Ectodermal cell (in vitro differentiated cells): ENCODE measurements at regions not wholly inside any gene's neighbourhood (a gene's known extent, or its start where the extent isn't known, plus 50 kb on each side); places are given as distances from the start of the nearest gene placed in this dataset.

Experiments used
- H3K27ac ChIP-seq: 2 replicates; pipeline ENCODE4 v1.7.0; 2013; ENCODE audit warnings: mild to moderate bottlenecking, low read depth, low read length; ENCODE audit not compliant: insufficient read depth, poor library complexity, severe bottlenecking
- H3K27me3 ChIP-seq: 2 replicates; pipeline ENCODE4 v1.7.0; 2013; ENCODE audit warnings: mild to moderate bottlenecking, low read length; ENCODE audit not compliant: insufficient read depth, control insufficient read depth, poor library complexity, severe bottlenecking
- H3K36me3 ChIP-seq: one replicate; pipeline ENCODE4 v1.7.0; 2013; ENCODE audit warnings: low read length; ENCODE audit not compliant: control insufficient read depth, insufficient read depth
- H3K4me1 ChIP-seq: one replicate; pipeline ENCODE4 v1.7.0; 2013; ENCODE audit warnings: low read length; ENCODE audit not compliant: control insufficient read depth, insufficient read depth
- H3K4me3 ChIP-seq: 2 replicates; pipeline ENCODE4 v1.7.0; 2013; ENCODE audit warnings: low read depth, low read length, control low read depth; ENCODE audit not compliant: insufficient read depth
- H3K9me3 ChIP-seq: 2 replicates; pipeline ENCODE4 v1.7.0; 2013; ENCODE audit warnings: mild to moderate bottlenecking, low read length, moderate library complexity; ENCODE audit not compliant: control insufficient read depth
- WGBS, 2 experiments: methylation state at CpG; one replicate each; pipeline ENCODE4 v1.1.7; 2013; ENCODE audit warnings: missing lambda C conversion rate in 2 of 2; 5-methylcytosine and 5-hydroxymethylcytosine counted together

- Histone ChIP-seq H3K4me3 (no peak overlapping the region), H3K4me1 (peaks cover 11% of the 10 kb centered on the region), H3K27ac (no peak overlapping the region), H3K27me3 (no peaks in the 10 kb centered on the region), H3K36me3 (no peaks in the 10 kb centered on the region), H3K9me3 (no peaks in the 10 kb centered on the region)
- 86 to 93% methylated on average over 1 of the region's 1 CpG for WGBS, 2 experiments
Observed at GRCh38 chr7:132652507-132652906, 76.2 kb upstream of the PLXNA4 start.

- WGBS, 2 experiments, result 73 to 75% methylated on average over 3 of the region's 3 CpGs
- H3K4me3 ChIP-seq, result no peak overlapping the region
- no peak overlapping the region for H3K27ac ChIP-seq
- peaks cover 8% of the 10 kb centered on the region for H3K4me1 ChIP-seq
- H3K9me3 ChIP-seq, result no peaks in the 10 kb centered on the region
- no peaks in the 10 kb centered on the region for H3K27me3 ChIP-seq
- no peaks in the 10 kb centered on the region for H3K36me3 ChIP-seq
Observed at GRCh38 chr7:132650498-132650897, 74.2 kb upstream of the PLXNA4 start.

GRCh38 chr7:132647311-132647710 is 71.0 kb upstream of the PLXNA4 start:
- no peaks in the 10 kb centered on the region for H3K4me1 ChIP-seq
- H3K27ac ChIP-seq, result no peak overlapping the region
- no peaks in the 10 kb centered on the region for H3K9me3 ChIP-seq
- no peak overlapping the region for H3K4me3 ChIP-seq
- no peaks in the 10 kb centered on the region for H3K36me3 ChIP-seq
- H3K27me3 ChIP-seq, result no peaks in the 10 kb centered on the region
- 94 to 95% methylated on average over 1 of the region's 1 CpG for WGBS, 2 experiments

GRCh38 chr7:132646052-132646451 is 69.8 kb upstream of the PLXNA4 start:
- WGBS, 2 experiments, result 76 to 85% methylated on average over 5 of the region's 5 CpGs
- Histone ChIP-seq H3K27ac (no peak overlapping the region), H3K27me3 (no peaks in the 10 kb centered on the region), H3K36me3 (no peaks in the 10 kb centered on the region), H3K4me3 (no peak overlapping the region), H3K9me3 (no peaks in the 10 kb centered on the region), H3K4me1 (no peaks in the 10 kb centered on the region)

GRCh38 chr7:132643302-132643701 is 67.0 kb upstream of the PLXNA4 start:
- no peaks in the 10 kb centered on the region for H3K27me3 ChIP-seq
- no peaks in the 10 kb centered on the region for H3K9me3 ChIP-seq
- WGBS, 2 experiments, result 38 to 43% methylated on average over 5 of the region's 5 CpGs
- H3K36me3 ChIP-seq, result no peaks in the 10 kb centered on the region
- H3K27ac ChIP-seq, result no peak overlapping the region
- no peaks in the 10 kb centered on the region for H3K4me1 ChIP-seq
- no peak overlapping the region for H3K4me3 ChIP-seq

- H3K4me1 ChIP-seq, result no peaks in the 10 kb centered on the region
- H3K27ac ChIP-seq, result no peak overlapping the region
- no peaks in the 10 kb centered on the region for H3K9me3 ChIP-seq
- no peaks in the 10 kb centered on the region for H3K36me3 ChIP-seq
- H3K4me3 ChIP-seq, result no peak overlapping the region
- H3K27me3 ChIP-seq, result no peaks in the 10 kb centered on the region
- WGBS, 2 experiments, result 78 to 100% methylated on average over 1 of the region's 1 CpG
Observed at GRCh38 chr7:132641238-132641637, 65.0 kb upstream of the PLXNA4 start.

GRCh38 chr7:132639983-132640382 is 63.7 kb upstream of the PLXNA4 start:
- H3K27ac ChIP-seq, result no peak overlapping the region
- no peaks in the 10 kb centered on the region for H3K4me1 ChIP-seq
- 94 to 96% methylated on average over 5 of the region's 5 CpGs for WGBS, 2 experiments
- no peak overlapping the region for H3K4me3 ChIP-seq
- H3K9me3 ChIP-seq, result no peaks in the 10 kb centered on the region
- no peaks in the 10 kb centered on the region for H3K36me3 ChIP-seq
- no peaks in the 10 kb centered on the region for H3K27me3 ChIP-seq

GRCh38 chr7:132638000-132638399 is 61.7 kb upstream of the PLXNA4 start:
- H3K9me3 ChIP-seq, result no peaks in the 10 kb centered on the region

GRCh38 chr7:132636581-132636980 is 60.3 kb upstream of the PLXNA4 start:
- no peaks in the 10 kb centered on the region for H3K9me3 ChIP-seq
- H3K36me3 ChIP-seq, result no peaks in the 10 kb centered on the region
- H3K27ac ChIP-seq, result no peak overlapping the region
- H3K27me3 ChIP-seq, result no peaks in the 10 kb centered on the region
- H3K4me3 ChIP-seq, result no peak overlapping the region
- WGBS, 2 experiments, result 81 to 85% methylated on average over 4 of the region's 4 CpGs
- H3K4me1 ChIP-seq, result no peaks in the 10 kb centered on the region

More at GRCh38 chr7:132638000-132638399, 61.7 kb upstream of the PLXNA4 start:
- no peak overlapping the region for H3K4me3 ChIP-seq
- H3K27ac ChIP-seq, result no peak overlapping the region
- H3K4me1 ChIP-seq, result no peaks in the 10 kb centered on the region
- no peaks in the 10 kb centered on the region for H3K27me3 ChIP-seq
- 78 to 92% methylated on average over 6 of the region's 6 CpGs for WGBS, 2 experiments
- no peaks in the 10 kb centered on the region for H3K36me3 ChIP-seq

- 89 to 94% methylated on average over 3 to 4 of the region's 4 CpGs for WGBS, 2 experiments
- Histone ChIP-seq H3K4me1 (no peaks in the 10 kb centered on the region), H3K9me3 (no peaks in the 10 kb centered on the region), H3K4me3 (no peak overlapping the region), H3K36me3 (no peaks in the 10 kb centered on the region), H3K27me3 (no peaks in the 10 kb centered on the region), H3K27ac (no peak overlapping the region)
Observed at GRCh38 chr7:132635127-132635526, 58.9 kb upstream of the PLXNA4 start.

- Histone ChIP-seq H3K36me3 (no peaks in the 10 kb centered on the region), H3K4me3 (no peak overlapping the region), H3K27ac (no peak overlapping the region), H3K4me1 (no peaks in the 10 kb centered on the region), H3K9me3 (no peaks in the 10 kb centered on the region), H3K27me3 (no peaks in the 10 kb centered on the region)
- 100% methylated on average over 2 of the region's 2 CpGs for WGBS, 2 experiments
Observed at GRCh38 chr7:132630834-132631233, 54.6 kb upstream of the PLXNA4 start.
